ENCODE measurements at regions not wholly inside any gene's neighbourhood (a gene's known extent, or its start where the extent isn't known, plus 50 kb on each side); places are given as distances from the start of the nearest gene placed in this dataset.

DNA sequence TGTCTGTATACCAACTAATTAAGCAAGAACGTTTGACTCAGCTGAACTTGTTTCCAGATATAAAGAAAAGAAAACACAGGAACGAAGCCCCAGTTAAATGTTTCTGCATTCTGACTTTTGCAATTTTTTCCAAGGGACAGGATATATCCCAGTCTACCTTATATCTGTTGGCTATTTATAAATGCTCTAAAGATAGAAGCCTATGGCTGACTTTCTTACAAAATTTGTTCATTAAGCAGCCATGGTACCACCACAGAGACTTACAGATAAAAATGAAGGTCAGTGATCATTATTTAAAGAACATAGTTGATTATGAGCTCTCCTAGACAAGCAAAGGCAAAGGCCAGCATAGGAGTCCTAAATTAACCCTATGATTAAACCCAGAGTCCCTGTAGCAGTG lies 462.7 kb upstream of the SPHKAP start (continued):
- TF ChIP-seq TSHZ2 (CRISPR knock-in tag; IDR thresholded peaks at IDR 0.05), result no peak
- TF ChIP-seq RARB (CRISPR knock-in tag; IDR thresholded peaks at IDR 0.05), result no peak
- no peak for TF ChIP-seq OSR1 (CRISPR knock-in tag; IDR thresholded peaks at IDR 0.05)
- no peak for TF ChIP-seq ZFP3 (CRISPR knock-in tag; IDR thresholded peaks at IDR 0.05)
- TF ChIP-seq, protein P1, sequence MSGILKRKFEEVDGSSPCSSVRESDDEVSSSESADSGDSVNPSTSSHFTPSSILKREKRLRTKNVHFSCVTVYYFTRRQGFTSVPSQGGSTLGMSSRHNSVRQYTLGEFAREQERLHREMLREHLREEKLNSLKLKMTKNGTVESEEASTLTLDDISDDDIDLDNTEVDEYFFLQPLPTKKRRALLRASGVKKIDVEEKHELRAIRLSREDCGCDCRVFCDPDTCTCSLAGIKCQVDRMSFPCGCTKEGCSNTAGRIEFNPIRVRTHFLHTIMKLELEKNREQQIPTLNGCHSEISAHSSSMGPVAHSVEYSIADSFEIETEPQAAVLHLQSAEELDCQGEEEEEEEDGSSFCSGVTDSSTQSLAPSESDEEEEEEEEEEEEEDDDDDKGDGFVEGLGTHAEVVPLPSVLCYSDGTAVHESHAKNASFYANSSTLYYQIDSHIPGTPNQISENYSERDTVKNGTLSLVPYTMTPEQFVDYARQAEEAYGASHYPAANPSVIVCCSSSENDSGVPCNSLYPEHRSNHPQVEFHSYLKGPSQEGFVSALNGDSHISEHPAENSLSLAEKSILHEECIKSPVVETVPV (CRISPR knock-in tag; IDR thresholded peaks at IDR 0.05), result no peak

DNA sequence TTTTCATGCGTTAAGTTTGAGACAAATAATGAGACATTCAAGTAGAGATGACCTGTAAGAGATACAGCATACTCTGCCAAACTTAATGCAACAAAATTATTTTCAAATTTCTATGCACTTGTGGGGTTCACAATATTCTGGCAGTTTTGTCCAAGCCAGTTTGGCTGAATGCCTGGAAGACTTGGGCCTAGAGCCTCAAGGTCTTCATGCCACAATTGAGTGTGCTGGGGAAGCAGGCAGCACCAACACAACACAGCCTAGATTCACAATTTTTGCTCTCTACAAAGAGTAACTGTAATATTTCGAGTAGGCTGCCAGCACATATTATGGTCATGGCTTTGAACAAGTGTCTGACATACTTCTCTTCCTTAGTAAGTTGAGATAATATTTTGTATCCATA lies 461.4 kb upstream of the SPHKAP start:
- TF ChIP-seq GLIS3 (CRISPR knock-in tag; IDR thresholded peaks at IDR 0.05) (no peak), RARB (CRISPR knock-in tag; IDR thresholded peaks at IDR 0.05) (no peak), ZNF70 (CRISPR knock-in tag; IDR thresholded peaks at IDR 0.05) (no peak), ARNTL (CRISPR knock-in tag; IDR thresholded peaks at IDR 0.05; ENCODE audit: borderline replicate concordance, low read depth) (no peak), CSDC2 (CRISPR knock-in tag; IDR thresholded peaks at IDR 0.05) (no peak)
- TF ChIP-seq, protein P2, sequence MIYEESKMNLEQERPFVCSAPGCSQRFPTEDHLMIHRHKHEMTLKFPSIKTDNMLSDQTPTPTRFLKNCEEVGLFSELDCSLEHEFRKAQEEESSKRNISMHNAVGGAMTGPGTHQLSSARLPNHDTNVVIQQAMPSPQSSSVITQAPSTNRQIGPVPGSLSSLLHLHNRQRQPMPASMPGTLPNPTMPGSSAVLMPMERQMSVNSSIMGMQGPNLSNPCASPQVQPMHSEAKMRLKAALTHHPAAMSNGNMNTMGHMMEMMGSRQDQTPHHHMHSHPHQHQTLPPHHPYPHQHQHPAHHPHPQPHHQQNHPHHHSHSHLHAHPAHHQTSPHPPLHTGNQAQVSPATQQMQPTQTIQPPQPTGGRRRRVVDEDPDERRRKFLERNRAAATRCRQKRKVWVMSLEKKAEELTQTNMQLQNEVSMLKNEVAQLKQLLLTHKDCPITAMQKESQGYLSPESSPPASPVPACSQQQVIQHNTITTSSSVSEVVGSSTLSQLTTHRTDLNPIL (CRISPR knock-in tag; IDR thresholded peaks at IDR 0.05; ENCODE audit: low read depth), result no peak
- no peak for ATAC-seq

GRCh38 chr2:228630786-228631185 lies 449.3 kb upstream of the SPHKAP start:
- ATAC-seq, result no peak
- TF ChIP-seq ISL1 (CRISPR knock-in tag; IDR thresholded peaks at IDR 0.05) (no peak), ZNF565 (CRISPR knock-in tag; conservative IDR thresholded peaks at IDR 0.05; ENCODE audit: low read depth) (no peak), ZC3H10 (CRISPR knock-in tag; IDR thresholded peaks at IDR 0.05) (no peak), OSR1 (CRISPR knock-in tag; IDR thresholded peaks at IDR 0.05) (no peak), ZFP3 (CRISPR knock-in tag; IDR thresholded peaks at IDR 0.05) (no peak), ESRRG (CRISPR knock-in tag; IDR thresholded peaks at IDR 0.05) (no peak), SNAI2 (CRISPR knock-in tag; IDR thresholded peaks at IDR 0.05) (no peak), ZNF70 (CRISPR knock-in tag; IDR thresholded peaks at IDR 0.05) (no peak), BACH2 (CRISPR knock-in tag; IDR thresholded peaks at IDR 0.05; ENCODE audit: borderline replicate concordance) (no peak), ARNTL (CRISPR knock-in tag; IDR thresholded peaks at IDR 0.05; ENCODE audit: borderline replicate concordance, low read depth) (no peak)
- TF ChIP-seq, protein P3, sequence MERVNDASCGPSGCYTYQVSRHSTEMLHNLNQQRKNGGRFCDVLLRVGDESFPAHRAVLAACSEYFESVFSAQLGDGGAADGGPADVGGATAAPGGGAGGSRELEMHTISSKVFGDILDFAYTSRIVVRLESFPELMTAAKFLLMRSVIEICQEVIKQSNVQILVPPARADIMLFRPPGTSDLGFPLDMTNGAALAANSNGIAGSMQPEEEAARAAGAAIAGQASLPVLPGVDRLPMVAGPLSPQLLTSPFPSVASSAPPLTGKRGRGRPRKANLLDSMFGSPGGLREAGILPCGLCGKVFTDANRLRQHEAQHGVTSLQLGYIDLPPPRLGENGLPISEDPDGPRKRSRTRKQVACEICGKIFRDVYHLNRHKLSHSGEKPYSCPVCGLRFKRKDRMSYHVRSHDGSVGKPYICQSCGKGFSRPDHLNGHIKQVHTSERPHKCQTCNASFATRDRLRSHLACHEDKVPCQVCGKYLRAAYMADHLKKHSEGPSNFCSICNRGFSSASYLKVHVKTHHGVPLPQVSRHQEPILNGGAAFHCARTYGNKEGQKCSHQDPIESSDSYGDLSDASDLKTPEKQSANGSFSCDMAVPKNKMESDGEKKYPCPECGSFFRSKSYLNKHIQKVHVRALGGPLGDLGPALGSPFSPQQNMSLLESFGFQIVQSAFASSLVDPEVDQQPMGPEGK (CRISPR knock-in tag; IDR thresholded peaks at IDR 0.05; ENCODE audit: borderline replicate concordance), result no peak

- ATAC-seq, result peak; percentile 62
- TF ChIP-seq ZNF565 (CRISPR knock-in tag; conservative IDR thresholded peaks at IDR 0.05; ENCODE audit: low read depth), result no peak
- TF ChIP-seq, protein P2 (CRISPR knock-in tag; IDR thresholded peaks at IDR 0.05; ENCODE audit: low read depth), result no peak
- no peak for TF ChIP-seq ISL1 (CRISPR knock-in tag; IDR thresholded peaks at IDR 0.05)
- no peak for TF ChIP-seq ZNF70 (CRISPR knock-in tag; IDR thresholded peaks at IDR 0.05)
- TF ChIP-seq OSR1 (CRISPR knock-in tag; IDR thresholded peaks at IDR 0.05), result no peak
- TF ChIP-seq ZNF8 (CRISPR knock-in tag; IDR thresholded peaks at IDR 0.05), result no peak
- TF ChIP-seq TSHZ2 (CRISPR knock-in tag; IDR thresholded peaks at IDR 0.05), result no peak
- no peak for TF ChIP-seq ZFP3 (CRISPR knock-in tag; IDR thresholded peaks at IDR 0.05)
- TF ChIP-seq GLIS3 (CRISPR knock-in tag; IDR thresholded peaks at IDR 0.05), result no peak
- TF ChIP-seq CSDC2 (CRISPR knock-in tag; IDR thresholded peaks at IDR 0.05), result no peak
- TF ChIP-seq POU6F1 (CRISPR knock-in tag; IDR thresholded peaks at IDR 0.05; ENCODE audit: borderline replicate concordance, low read depth), result no peak
These were observed 447.8 kb upstream of the SPHKAP start for GRCh38 chr2:228629251-228629650.

All from SK-N-SH treated with all-trans-retinoic acid at 6 μM for 48 hours (cell line).